ENCODE measurements at regions not wholly inside any gene's neighbourhood (a gene's known extent, or its start where the extent isn't known, plus 50 kb on each side); places are given as distances from the start of the nearest gene placed in this dataset.

DNA sequence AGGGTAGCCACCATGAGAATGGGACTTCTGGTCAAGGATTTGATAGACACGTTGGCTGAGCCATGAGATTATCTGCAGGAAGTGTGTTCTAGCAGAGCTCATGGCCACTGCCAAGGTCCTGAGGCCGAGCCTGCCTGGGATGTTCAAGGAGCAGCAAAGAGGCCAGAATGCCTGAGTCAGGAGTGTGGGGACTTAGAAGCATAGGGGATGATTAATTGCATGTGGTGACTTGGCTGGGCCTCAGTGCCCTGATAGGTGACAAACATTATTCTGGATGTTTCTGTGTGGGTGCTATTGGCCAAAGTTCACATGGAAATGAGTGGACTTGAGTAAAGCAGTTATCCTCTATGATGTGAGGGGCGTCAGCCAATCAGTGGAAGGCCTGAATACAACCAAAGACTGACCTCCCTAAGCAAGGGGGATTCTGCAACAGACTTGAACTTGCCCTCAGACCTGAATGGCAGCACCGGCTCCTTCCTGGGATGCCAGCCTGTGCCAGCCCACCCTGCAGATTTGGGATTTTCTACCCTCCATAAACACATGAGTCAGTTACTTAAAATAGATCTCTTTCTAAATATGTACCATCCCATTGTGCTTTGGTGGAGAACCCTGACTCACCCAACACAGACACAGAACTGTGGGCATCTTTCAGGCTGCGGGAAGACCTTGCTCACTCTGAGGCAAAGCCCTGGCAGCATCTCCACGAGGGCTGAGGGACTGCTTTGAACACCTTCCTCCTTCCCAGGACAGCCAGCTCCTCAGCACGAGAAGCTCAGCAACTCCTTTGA lies 363.9 kb upstream of the MGMT start:
- Histone ChIP-seq H3K4me1 (ENCODE audit: control insufficient read depth, insufficient read depth, low read length) (peaks cover 8% of the 10 kb centered on the region), H3K4me3 (ENCODE audit: low read length) (no peak overlapping the region), H3K36me3 (ENCODE audit: insufficient read depth, low read length) (no peaks in the 10 kb centered on the region), H3K9ac (ENCODE audit: low read depth, low read length) (no peak overlapping the region), H3K9me3 (replicated peaks; ENCODE audit: low read length) (no peaks in the 10 kb centered on the region), H3K4me2 (ENCODE audit: low read length) (no peak overlapping the region), H3K27me3 (ENCODE audit: control insufficient read depth, insufficient read depth, low read length) (no peaks in the 10 kb centered on the region)

DNA sequence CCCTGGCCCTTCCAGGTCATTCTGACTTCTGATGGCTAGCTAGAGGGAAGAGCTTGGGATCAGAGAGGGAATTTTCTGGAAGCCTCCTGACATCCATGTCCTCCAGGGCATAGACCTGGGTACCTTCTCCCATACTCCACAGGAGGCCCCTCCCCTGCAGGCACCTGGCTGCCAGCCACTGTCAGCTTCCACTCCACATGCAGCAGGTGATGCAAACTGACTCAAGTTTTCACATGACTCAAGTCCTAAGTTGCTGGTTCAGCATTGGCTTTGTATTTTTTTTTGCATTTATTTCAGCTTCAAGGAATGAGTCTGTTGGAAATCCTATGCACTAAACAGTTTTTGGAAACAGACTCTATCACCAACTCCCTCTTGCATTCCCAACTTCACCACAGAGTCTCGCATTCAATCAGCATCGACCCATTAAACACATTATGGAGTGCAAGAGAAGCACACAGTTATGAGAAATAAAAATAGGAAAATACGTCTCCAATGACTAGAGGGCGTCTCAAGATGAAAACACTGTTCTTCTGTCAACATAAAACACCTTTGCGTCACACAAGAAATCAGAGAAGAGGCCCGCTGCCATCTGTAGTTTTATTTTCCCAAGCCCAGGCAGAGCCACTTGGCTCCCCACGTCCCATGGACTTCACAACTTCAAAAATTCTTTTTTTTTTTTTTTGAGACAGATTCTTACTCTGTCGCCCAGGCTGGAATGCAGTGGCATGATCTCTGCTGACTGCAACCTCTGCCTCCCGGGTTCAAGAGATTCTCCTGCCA lies 362.6 kb upstream of the MGMT start:
- peaks cover 8% of the 10 kb centered on the region for H3K4me1 ChIP-seq (ENCODE audit: control insufficient read depth, insufficient read depth, low read length)
- no peaks in the 10 kb centered on the region for H3K27me3 ChIP-seq (ENCODE audit: control insufficient read depth, insufficient read depth, low read length)
- no peak overlapping the region for H3K4me2 ChIP-seq (ENCODE audit: low read length)

DNA sequence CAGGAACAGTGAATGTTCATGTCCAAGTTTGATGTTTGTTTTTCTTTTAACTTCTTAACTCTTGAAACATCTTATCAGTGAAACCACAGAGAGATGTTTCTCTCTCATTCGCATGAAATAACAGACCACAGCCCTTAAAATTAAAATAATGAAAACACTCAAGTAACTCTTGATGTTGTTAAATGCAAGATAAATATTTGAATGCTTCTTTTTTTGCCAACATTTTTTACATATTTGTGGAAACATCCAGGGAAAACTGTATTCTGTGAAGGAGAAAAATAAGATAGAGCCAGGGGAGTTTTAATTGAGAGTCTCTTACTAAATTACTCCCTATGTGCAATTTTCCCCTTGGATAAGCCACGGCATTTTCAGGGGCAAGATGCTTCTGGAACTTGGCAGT lies 361.8 kb upstream of the MGMT start:
- Histone ChIP-seq H3K4me3 (ENCODE audit: low read length) (no peak overlapping the region), H3K9me3 (replicated peaks; ENCODE audit: low read length) (no peaks in the 10 kb centered on the region), H3K36me3 (ENCODE audit: insufficient read depth, low read length) (no peaks in the 10 kb centered on the region), H3K4me2 (ENCODE audit: low read length) (no peak overlapping the region), H3K9ac (ENCODE audit: low read depth, low read length) (no peak overlapping the region), H3K27me3 (ENCODE audit: control insufficient read depth, insufficient read depth, low read length) (no peaks in the 10 kb centered on the region), H3K4me1 (ENCODE audit: control insufficient read depth, insufficient read depth, low read length) (peaks cover 8% of the 10 kb centered on the region)

More for the DNA sequence above, 362.6 kb upstream of the MGMT start:
- Histone ChIP-seq H3K4me3 (ENCODE audit: low read length) (no peak overlapping the region), H3K36me3 (ENCODE audit: insufficient read depth, low read length) (no peaks in the 10 kb centered on the region), H3K9ac (ENCODE audit: low read depth, low read length) (no peak overlapping the region), H3K9me3 (replicated peaks; ENCODE audit: low read length) (no peaks in the 10 kb centered on the region)

GRCh38 chr10:129106314-129106713 lies 360.7 kb upstream of the MGMT start:
- peaks cover 5% of the 10 kb centered on the region for H3K9me3 ChIP-seq (replicated peaks; ENCODE audit: low read length)
- H3K27me3 ChIP-seq (ENCODE audit: control insufficient read depth, insufficient read depth, low read length), result no peaks in the 10 kb centered on the region
- no peaks in the 10 kb centered on the region for H3K36me3 ChIP-seq (ENCODE audit: insufficient read depth, low read length)
- H3K9ac ChIP-seq (ENCODE audit: low read depth, low read length), result no peak overlapping the region
- peaks cover 8% of the 10 kb centered on the region for H3K4me1 ChIP-seq (ENCODE audit: control insufficient read depth, insufficient read depth, low read length)
- no peak overlapping the region for H3K4me3 ChIP-seq (ENCODE audit: low read length)
- no peak overlapping the region for H3K4me2 ChIP-seq (ENCODE audit: low read length)

- no peaks in the 10 kb centered on the region for H3K27me3 ChIP-seq (ENCODE audit: control insufficient read depth, insufficient read depth, low read length)
Measured at GRCh38 chr10:129107525-129107924, 359.5 kb upstream of the MGMT start.

DNA sequence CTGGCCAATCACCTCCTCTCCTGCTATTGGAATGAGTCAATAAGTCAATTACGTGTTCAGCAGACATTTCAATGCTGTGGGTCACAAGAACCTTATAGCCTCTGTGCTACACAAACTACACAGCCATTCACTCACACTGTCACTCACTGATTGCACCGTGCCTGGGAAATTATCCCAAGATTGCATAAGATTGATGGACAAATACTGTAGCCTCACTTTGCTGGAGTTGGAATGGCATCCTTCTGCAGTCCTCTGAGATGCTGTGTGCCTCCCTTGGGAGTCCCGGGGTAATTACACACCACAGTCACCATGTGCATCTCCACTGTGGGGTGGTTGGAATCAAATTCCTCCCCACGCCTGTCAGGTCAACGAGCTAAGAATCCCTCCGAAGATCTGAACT lies 358.7 kb upstream of the MGMT start:
- no peak overlapping the region for H3K4me3 ChIP-seq (ENCODE audit: low read length)
- peaks cover 5% of the 10 kb centered on the region for H3K9me3 ChIP-seq (replicated peaks; ENCODE audit: low read length)
- no peaks in the 10 kb centered on the region for H3K36me3 ChIP-seq (ENCODE audit: insufficient read depth, low read length)
- no peaks in the 10 kb centered on the region for H3K27me3 ChIP-seq (ENCODE audit: control insufficient read depth, insufficient read depth, low read length)
- H3K4me2 ChIP-seq (ENCODE audit: low read length), result no peak overlapping the region
- peaks cover 8% of the 10 kb centered on the region for H3K4me1 ChIP-seq (ENCODE audit: control insufficient read depth, insufficient read depth, low read length)
- H3K9ac ChIP-seq (ENCODE audit: low read depth, low read length), result no peak overlapping the region

More at GRCh38 chr10:129107525-129107924, 359.5 kb upstream of the MGMT start:
- peaks cover 8% of the 10 kb centered on the region for H3K4me1 ChIP-seq (ENCODE audit: control insufficient read depth, insufficient read depth, low read length)
- no peak overlapping the region for H3K4me2 ChIP-seq (ENCODE audit: low read length)
- H3K9ac ChIP-seq (ENCODE audit: low read depth, low read length), result no peak overlapping the region
- peaks cover 5% of the 10 kb centered on the region for H3K9me3 ChIP-seq (replicated peaks; ENCODE audit: low read length)
- no peaks in the 10 kb centered on the region for H3K36me3 ChIP-seq (ENCODE audit: insufficient read depth, low read length)
- H3K4me3 ChIP-seq (ENCODE audit: low read length), result no peak overlapping the region

DNA sequence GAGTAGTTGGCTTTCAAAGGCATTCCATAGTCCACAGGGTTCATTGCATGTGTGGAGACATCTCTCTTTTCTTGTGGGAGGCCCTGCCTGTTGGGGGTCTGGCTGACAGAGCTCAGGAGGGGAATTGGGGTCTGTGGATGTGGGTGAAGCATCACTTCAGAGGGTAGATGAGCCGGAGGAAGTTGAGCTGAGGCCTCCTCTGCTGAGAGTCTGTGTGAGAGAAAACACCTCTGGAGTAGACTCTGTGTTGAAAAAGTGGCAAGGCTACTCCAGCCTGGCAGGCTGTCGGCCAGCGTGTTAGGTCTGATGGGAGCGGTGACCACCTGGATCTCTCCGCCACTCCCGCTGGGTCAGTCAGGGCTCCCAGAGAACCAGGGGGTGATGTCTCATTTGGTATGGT lies 358.0 kb upstream of the MGMT start:
- Histone ChIP-seq H3K4me3 (ENCODE audit: low read length) (no peak overlapping the region), H3K9ac (ENCODE audit: low read depth, low read length) (no peak overlapping the region), H3K27me3 (ENCODE audit: control insufficient read depth, insufficient read depth, low read length) (no peaks in the 10 kb centered on the region), H3K4me2 (ENCODE audit: low read length) (no peak overlapping the region), H3K36me3 (ENCODE audit: insufficient read depth, low read length) (no peaks in the 10 kb centered on the region), H3K9me3 (replicated peaks; ENCODE audit: low read length) (peaks cover 5% of the 10 kb centered on the region), H3K4me1 (ENCODE audit: control insufficient read depth, insufficient read depth, low read length) (peaks cover 2% of the 10 kb centered on the region)

GRCh38 chr10:129110780-129111179 lies 356.3 kb upstream of the MGMT start:
- Histone ChIP-seq H3K27me3 (ENCODE audit: control insufficient read depth, insufficient read depth, low read length) (no peaks in the 10 kb centered on the region), H3K4me1 (ENCODE audit: control insufficient read depth, insufficient read depth, low read length) (no peaks in the 10 kb centered on the region), H3K4me2 (ENCODE audit: low read length) (no peak overlapping the region), H3K9me3 (replicated peaks; ENCODE audit: low read length) (peaks cover 5% of the 10 kb centered on the region), H3K9ac (ENCODE audit: low read depth, low read length) (no peak overlapping the region), H3K4me3 (ENCODE audit: low read length) (no peak overlapping the region), H3K36me3 (ENCODE audit: insufficient read depth, low read length) (no peaks in the 10 kb centered on the region)

- Histone ChIP-seq H3K27me3 (ENCODE audit: control insufficient read depth, insufficient read depth, low read length) (no peaks in the 10 kb centered on the region), H3K4me1 (ENCODE audit: control insufficient read depth, insufficient read depth, low read length) (no peaks in the 10 kb centered on the region), H3K4me2 (ENCODE audit: low read length) (no peak overlapping the region), H3K4me3 (ENCODE audit: low read length) (no peak overlapping the region), H3K9ac (ENCODE audit: low read depth, low read length) (no peak overlapping the region), H3K36me3 (ENCODE audit: insufficient read depth, low read length) (no peaks in the 10 kb centered on the region), H3K9me3 (replicated peaks; ENCODE audit: low read length) (peaks cover 5% of the 10 kb centered on the region)
Measured at GRCh38 chr10:129111922-129112321, 355.1 kb upstream of the MGMT start.

DNA sequence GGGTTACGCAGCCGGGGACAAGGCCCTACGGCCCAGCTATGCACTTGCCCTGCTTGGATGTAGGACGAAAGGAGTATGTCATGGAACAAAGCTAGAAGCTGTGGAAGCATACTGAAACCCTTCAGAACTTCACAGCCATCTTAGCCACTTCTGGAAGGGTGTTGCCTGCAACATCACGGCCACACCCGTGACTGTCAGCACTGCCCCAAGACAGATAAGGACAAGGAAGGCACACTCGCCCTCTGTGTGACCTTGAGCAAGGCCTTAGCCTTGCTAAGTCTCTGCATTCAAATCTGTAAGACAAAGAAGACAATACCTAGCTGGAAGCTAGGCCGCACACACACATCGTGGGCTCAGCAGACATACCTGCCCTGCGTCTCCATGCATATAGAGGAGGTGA lies 352.5 kb upstream of the MGMT start:
- H3K27me3 ChIP-seq (ENCODE audit: control insufficient read depth, insufficient read depth, low read length), result no peaks in the 10 kb centered on the region
- H3K36me3 ChIP-seq (ENCODE audit: insufficient read depth, low read length), result no peaks in the 10 kb centered on the region
- no peak overlapping the region for H3K9ac ChIP-seq (ENCODE audit: low read depth, low read length)
- peaks cover 9% of the 10 kb centered on the region for H3K9me3 ChIP-seq (replicated peaks; ENCODE audit: low read length)
- no peak overlapping the region for H3K4me2 ChIP-seq (ENCODE audit: low read length)
- H3K4me1 ChIP-seq (ENCODE audit: control insufficient read depth, insufficient read depth, low read length), result no peaks in the 10 kb centered on the region
- no peak overlapping the region for H3K4me3 ChIP-seq (ENCODE audit: low read length)

- H3K9me3 ChIP-seq (replicated peaks; ENCODE audit: low read length), result peaks cover 5% of the 10 kb centered on the region
- no peaks in the 10 kb centered on the region for H3K4me1 ChIP-seq (ENCODE audit: control insufficient read depth, insufficient read depth, low read length)
- H3K36me3 ChIP-seq (ENCODE audit: insufficient read depth, low read length), result no peaks in the 10 kb centered on the region
- H3K4me3 ChIP-seq (ENCODE audit: low read length), result no peak overlapping the region
- no peaks in the 10 kb centered on the region for H3K27me3 ChIP-seq (ENCODE audit: control insufficient read depth, insufficient read depth, low read length)
- no peak overlapping the region for H3K9ac ChIP-seq (ENCODE audit: low read depth, low read length)
- no peak overlapping the region for H3K4me2 ChIP-seq (ENCODE audit: low read length)
Measured at GRCh38 chr10:129116371-129116770, 350.7 kb upstream of the MGMT start.
